Stimulated activated CD4-positive, alpha-beta T cell treated with anti-CD3 and anti-CD28 coated beads, Interleukin-12 subunit alpha, Interleukin-12 subunit beta, amount 100 ng/mL, for 24 hours (primary cell): ENCODE measurements at regions not wholly inside any gene's neighbourhood (a gene's known extent, or its start where the extent isn't known, plus 50 kb on each side); places are given as distances from the start of the nearest gene placed in this dataset.

Experiments
- DNase-seq, 2 experiments: peaks; one replicate each; pipeline ENCODE4 v3.0.0-alpha.2; 2020; ENCODE audit warnings: low read depth in 2 of 2

DNA sequence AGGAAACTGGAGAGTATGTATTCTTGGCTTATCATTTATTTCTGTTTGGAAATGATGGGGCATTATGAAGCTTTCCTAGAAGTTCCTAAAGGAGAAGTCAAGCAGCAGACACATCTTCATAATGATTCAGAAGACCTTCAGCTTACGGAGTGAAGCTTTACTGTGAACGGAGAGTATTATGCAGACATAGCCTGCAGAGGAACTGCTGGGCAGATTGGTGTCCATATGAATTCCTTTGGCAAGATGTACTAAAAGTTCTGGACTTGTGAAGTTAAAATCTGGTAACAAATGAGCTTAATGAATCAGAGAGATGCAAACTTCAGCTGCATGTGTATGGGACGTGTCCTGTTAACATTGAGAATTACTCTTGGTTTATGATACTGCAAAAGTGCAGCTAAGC, 60.1 kb downstream of the NABP1 start:
- no peak for DNase-seq

DNA sequence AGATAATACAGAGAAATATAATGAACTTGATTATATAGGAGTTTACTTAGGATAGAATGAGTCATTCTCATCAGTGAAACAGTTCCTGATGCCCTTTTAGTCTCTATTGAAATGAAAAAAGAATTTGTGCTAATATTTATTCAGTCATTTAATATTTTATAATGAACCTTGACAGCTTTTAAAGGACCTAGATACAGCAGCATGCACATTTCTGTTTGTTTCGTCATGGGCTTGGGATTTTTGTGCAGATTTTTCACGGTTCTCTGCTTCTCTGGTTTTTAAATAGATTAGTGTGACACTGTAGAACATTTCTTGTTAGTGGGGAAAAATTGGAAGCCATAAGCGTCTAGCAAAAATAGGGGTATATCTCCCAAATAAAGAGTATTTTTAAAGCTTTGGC, 60.7 kb downstream of the NABP1 start:
- no peak for DNase-seq

DNA sequence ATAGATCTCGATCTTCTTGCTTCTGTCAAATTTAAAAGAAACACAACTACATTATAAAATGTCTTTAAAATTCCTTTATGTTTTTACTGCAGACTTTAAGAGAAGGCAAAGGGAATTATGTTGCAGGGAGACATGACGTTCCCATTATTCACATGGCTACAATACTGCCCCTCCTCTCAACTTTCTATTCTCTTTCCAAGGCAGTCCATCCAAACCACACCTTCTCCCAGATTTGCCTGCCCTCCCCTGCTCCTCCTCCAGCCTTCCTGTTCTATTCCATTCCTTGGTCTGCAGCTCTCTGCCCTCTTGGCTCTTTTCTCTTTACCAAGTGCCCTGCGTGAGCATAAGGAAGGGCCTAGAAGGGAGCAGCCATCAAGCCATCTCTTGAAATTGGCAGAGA, 61.3 kb downstream of the NABP1 start:
- no peak for DNase-seq

DNA sequence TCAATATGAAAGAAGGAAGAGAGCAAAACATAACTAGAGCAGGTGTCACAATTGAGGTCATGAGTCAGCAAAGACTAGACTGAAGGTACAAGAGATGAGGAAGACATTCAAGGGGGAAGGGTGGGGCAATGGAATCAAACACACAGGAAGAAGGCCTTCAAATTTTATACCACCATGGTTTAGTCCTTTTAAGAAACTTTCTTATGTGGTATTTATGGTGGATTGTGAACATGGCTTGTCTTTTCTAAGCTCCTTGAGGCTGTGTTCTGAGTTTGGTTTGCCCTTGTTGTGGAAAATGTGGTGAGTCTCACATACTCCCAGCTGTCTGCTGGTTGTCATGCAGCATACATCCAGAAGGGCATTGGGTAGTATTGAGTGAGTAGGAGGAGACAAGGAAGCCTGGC, 62.1 kb downstream of the NABP1 start:
- peak in 1 of 2 experiments; percentile 6 for DNase-seq

DNA sequence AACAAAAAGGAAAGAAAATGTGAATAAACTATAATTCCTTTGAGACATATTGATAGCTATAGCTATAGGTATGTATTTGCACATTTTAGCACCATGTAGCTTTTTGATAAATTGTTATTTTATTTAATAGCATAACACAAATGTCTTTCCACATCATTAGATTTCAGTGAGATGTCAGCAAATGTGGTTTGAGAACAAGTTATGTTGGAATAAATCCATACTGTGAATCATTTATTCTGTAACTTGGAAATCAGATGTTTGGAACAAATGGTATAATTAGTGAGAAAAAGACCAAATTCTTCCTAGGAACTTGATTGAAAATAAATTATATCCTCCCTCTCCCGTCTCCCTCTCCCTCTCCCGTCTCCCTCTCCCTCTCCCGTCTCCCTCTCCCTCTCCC, 62.8 kb downstream of the NABP1 start:
- DNase-seq = no peak

DNA sequence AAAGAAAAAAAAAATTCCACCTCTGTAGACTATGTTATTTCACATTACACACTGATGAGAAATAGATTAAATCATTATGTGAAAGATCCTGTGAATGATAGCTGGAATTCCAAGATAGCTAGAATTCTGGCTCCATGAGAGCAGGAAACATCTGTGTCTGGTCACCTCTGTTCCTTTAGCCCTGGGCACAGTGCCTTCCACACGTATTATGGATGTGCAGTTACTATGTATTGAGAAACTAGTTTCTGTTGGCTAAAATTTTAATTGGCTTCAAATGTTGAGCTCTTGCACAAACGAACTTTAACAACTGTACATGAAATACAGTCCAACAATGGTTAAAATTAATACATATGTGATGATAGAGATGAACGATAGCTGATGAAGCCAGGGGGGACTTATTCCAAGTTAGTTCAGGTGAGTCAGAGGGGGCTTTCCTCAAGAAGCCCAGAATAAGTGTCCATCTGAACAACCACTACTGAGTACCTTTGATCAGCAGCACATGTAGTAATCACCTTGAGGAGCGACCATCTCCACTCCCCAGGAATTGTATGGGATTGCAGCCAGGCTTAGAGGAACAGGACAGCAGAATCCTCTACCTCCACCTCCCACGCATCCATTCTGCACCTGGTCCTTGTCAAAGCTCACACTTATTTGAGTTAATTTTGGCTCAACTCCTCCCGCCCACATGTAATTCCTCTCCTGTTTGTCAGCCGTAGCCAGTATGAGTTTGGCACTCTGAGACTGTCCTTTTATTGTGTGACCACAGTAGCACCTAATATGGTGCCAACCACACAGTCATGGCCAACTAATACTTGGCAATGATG, 68.6 kb downstream of the NABP1 start:
- no peak for DNase-seq

DNA sequence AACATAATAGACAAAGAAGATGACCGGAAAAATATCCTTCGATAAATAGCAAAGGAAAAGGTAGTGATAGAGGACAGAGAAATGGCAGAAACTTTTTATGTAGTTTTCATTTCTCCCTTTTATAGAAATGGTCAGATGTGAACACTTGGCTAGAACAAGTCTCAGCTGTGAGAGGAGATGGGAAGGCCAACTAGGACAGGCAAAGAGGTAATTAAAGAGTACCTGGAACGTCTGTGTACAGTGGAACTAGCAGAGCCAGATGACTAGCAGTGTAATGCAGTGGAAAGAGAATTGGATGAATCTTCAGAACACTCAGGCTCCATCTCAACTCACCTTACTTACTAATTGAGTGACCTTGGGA, 69.2 kb downstream of the NABP1 start:
- no peak for DNase-seq

DNA sequence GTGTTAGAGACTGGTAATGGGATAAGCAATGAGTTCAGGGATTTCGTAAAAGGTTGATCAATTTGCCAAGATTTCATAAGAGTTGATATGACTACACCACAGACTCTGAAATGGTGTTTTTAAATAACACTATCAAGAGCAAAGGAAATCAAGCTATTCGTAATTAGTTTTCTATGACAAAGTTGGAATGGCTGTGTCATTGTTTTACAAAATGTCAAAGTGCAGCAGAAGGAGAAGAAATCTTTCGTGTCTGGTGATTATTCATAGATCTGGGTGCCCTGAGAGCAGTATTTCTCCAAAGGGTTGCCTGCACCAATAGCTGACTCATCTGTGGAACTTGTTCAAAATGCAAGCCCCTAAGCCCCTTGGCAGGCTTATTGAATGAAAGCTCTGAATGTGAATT, 70.1 kb downstream of the NABP1 start:
- no peak for DNase-seq

DNA sequence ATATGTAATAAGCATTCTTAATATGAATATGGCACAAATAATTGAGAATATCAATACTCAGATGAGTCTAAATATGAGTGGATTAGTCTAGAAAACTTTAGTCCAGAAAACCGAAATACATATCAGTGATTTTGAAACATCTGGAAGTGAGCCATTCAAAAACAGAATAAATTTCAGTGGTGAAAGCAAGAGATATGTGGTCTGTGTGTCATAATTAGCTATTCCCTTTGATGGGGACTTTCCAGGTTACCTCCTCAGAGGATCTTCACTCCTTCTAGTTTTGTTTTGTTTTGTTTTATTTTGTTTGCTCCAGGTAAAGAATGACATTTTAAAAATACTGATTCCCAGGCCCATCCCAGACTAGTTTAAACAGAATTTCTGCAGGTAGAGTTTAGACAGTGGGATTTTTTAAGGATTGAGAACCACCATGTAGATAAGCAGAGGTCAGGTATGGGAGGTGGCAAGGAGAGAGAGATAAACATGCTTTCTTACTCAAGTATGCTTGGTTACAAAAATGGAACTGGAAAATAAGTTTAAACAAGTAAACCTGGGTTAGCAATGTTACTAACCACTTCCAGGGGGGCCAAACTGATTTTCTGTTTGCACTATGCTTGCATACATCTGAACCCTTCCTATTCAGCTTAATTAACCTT, 70.7 kb downstream of the NABP1 start:
- DNase-seq = no peak

DNA sequence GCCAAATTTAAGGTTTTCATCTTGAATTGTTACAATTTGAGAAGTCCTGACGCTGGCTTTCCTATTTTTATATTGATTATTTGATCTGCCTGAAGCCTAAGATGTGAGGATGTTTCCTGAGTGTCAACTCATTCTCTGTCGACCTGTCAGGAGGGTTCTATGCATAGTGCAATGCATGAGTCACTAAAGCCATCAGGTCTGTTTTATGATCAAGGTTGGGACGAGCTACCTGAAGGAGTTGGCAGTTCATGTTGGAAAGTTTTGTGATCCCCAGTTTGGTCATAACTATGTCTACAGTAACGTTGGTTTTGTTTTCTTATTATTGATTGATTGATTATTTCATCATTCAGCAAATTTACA, 71.2 kb downstream of the NABP1 start:
- no peak for DNase-seq

DNA sequence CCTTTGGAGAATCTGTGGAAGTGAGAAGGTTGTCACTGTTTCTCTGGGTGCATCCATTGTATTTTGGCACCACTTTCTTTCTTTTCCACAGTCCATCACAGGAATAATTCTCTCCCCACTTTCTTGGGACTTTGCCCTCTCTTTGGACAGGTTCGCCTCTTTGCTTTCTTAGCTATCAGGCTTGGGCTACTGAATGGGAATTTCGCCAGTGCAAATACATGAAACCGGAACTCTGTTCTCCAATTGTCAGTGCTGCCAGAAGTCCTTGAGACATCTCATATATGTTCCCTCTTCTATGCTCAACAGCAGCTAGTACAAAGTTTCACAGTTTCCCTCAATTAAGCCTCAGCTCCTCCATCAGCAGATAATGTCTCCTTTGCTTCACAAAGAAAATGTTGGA, 76.2 kb downstream of the NABP1 start:
- DNase-seq = no peak

DNA sequence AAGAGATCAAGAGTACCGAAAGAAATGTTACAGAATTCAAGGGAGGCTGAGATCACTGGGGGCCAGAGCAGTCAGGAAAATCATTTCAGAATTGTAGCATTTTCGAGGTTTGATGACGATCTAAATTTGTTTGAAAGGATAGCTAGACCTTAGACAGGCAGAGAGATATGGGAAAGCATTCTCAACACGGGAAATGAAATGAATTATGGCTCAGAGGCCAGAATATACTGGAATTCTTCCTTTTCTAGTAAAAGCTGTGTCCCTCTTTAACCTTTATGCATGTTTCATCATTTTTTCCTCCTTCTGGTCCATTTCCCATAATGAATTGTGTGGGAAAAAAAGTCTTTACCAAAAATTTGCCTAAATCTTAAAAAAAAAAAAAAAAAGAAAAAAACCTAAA, 78.8 kb downstream of the NABP1 start:
- no peak for DNase-seq

DNA sequence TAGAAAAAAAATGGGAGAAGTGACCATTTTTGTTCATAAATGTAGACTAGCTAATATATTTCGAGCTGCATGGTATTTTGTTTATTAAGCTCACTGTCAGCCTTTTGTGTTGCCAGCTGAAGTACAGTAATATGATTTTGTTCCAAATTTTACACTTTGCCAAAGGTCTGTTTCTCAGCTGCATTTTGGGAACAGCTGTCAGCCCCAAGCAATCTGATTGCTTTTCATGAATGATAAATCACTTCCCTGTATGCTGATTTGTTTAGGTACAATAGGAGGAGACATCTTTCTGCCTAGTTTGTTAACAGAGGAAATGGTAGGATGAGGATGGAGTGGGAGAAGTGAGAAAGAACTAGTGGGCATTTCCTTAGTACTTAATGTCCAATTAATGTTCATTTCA, 79.3 kb downstream of the NABP1 start:
- no peak for DNase-seq

DNA sequence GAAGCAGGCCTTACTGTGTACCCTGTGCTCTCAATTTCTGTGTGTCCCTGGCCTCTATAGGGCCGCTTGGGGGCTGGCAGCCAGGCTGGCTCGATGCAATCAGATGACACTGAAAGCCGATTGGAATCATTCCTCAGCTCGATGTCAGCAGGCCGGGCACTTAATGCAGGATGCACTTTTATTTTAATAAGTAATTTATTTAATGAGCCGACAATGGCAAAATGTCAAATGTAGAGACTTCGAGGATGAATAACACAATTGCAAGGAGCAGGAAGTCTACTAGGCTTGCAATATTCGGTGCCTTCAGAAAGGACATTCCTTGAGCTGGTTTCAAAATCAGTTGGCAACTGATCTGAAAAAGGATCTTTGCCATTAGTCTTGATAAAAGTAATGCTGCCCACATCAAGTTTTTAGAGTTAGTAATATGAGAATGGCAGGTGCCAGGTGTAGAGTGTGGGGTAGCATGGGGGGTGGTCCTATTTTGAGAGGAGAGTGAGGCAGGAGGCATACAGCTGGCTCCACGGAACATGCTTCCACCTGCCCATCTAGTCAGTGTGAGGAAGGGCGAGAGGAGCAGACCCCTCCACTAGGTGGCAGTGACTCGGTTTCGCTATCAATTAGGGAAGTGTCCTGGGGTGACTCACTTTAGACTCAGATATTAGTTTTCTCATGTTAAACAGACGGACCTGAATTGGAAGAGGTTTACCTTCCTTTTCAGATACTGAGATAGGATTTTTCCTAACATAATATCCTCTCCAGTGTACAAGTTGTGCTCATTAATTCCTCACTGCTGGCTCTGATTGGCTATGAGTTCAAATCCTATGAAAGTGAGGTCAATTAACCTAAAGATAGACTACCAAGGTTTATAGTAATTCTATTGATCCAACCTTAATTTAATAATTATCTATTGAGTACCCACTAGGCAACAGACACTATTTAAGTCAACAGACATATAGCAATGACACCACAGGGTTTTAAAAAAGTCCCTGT, 80.9 kb downstream of the NABP1 start:
- DNase-seq = peak in 1 of 2 experiments; percentile 46

DNA sequence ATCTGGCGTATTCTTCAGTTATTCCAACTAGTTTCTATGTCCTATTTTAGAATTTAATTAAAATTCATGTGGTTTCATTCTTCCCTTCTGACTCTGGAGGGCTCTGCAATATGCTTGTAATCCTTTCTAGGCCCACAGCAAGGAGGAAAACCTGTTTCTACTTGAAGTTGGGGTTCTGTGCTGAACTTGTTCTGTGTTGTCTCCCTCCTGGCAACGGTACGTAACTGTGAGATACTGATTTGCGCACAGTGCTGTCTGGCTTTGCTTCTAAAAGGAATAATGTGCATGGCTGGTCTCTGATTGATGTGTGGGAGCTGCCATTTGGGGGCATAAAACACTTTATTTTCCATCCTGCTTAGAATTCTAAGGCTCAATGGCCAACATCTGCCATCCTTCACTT, 81.7 kb downstream of the NABP1 start:
- no peak for DNase-seq

DNA sequence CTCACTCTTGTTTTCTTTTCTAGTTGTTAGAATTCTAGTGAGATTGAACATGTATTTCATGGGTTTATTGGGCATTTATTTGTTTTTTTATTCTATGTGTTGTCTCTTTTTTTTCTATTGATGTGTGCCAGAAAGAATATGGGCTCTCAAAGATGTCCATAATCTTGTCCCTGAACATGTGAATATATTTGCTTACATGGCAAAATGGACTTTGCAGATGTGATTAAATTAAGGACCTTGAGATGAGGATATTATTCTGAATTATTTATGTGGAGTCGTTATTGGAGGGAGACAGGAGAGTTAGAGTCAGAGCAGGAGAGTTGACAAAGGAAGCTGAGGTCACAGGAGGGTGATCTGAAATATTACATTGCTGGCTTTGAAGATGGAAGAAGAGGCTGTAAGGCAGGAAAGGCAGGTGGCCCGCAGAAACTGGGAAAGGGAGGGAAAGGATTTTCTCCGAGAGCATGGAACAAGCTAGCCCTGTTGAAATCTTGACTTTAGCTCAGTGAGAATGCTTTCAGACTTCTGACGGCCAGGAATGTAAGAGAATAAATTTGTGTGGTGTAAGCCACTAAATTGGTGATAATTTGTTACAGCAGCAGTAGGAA, 82.8 kb downstream of the NABP1 start:
- no peak for DNase-seq

DNA sequence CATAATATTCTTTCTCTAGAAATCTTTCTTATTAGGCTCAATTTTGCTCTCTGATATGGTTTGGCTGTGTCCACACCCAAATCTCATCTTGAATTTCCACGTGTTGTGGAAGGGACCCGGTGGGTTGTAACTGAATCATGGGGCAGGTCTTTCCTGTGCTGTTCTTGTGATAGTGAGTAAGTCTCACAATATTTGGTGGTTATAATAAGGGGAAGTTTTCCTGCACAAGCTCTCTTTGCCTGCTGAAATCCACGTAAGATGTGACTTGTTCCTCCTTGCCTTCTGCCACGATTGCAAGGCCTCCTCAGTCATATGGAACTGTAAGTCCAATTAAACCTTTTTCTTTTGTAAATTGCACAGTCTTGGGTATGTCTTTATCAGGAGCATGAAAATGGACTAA, 73.8 kb downstream of the CAVIN2 start:
- DNase-seq = no peak

DNA sequence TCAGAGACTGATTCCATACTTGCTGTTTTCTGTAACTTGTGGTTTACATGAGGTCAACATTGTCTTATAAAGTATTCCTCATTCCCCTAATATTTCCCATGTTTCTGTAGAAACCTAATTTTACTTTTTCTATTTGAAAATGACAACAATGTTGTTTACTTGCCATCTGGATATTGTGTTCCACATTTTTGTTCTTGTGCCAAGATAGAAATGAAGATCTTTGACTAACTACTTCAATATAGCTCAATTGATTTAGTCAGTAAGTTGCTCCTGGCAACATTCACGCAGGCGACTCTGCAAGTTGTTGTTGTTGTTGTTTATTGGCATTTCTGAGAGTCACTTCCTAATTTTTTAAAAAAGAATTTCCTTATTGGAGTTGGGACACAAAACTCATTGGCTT, 69.5 kb downstream of the CAVIN2 start:
- DNase-seq = no peak

DNA sequence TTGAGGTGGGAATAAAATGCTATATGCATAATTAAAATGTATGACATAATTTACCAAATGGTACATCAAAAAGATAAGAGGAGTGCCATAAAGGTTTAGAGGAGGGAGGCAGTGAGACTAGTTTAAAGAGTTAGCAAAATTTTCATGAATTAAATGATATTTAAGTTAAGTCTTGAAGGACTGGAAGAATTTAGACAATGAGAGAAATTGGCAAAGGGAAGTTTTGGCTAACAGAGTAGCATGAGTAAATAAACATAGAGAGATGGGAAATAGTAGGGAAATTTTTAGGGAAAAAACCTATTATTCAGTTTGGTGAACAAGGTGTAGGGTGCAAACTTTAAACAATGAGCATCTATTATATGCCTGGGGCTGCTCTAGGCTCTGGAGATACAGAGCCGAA, 68.8 kb downstream of the CAVIN2 start:
- DNase-seq = no peak

DNA sequence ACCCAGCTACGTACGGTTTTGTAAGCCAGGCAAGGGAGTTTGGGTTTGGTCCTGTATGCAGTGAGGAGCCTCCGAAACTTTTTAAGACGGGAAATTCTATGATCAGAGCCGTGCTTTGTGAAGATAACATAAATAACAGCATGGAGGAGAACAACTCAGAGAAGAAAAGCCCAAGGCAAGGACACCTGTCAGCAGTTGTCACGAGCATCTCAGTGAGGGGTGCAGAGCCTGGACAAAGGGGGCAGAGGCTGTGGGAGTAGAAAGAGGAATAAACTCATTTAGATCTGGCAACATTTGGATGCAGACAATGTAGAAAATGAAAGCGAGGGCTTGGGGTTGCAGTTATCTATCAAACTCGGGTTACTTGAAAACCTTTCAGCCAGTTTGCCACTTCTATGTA, 64.5 kb downstream of the CAVIN2 start:
- no peak for DNase-seq

DNA sequence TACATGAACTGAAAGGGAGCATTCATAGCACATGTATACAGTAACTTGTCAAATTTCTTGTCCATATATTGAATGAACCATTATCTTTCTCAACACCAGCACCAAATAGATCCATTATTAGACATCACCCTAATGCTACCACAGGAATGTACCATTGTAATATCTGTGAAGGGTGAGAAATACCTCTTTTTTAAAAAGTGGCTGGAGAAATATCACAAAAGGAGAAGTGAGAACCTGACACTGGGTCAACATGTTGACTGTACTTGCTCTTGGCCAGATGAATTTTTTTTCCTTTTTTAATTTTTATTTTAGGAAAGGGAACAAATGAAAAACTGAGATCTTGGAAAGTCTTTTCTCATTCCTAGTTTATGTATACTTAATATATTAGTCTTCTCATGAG, 63.5 kb downstream of the CAVIN2 start:
- DNase-seq = no peak
